Left lobe of liver (tissue), 2 donors: ENCODE measurements at regions not wholly inside any gene's neighbourhood (a gene's known extent, or its start where the extent isn't known, plus 50 kb on each side); places are given as distances from the start of the nearest gene placed in this dataset.
"Not testable (repeated sequence)": the region's sequence is repeated elsewhere in the genome, so short reads cannot be mapped to it uniquely, and the experiment has no call there.

ENCODE experiments used
- ATAC-seq: fragments of 200-7000 bp; cut with Tn5 transposase; one replicate; pipeline ENCODE4 v1.9.1; 2020; ENCODE audit warnings: mild to moderate bottlenecking, moderate library complexity
- DNase-seq: peaks from one replicate; pipeline ENCODE4 v3.0.0-alpha.2; 2020; ENCODE audit warnings: low spot score
- donor health status: DM: no; HTN: no; CAD: no; lungs with moderate emphysema.
- donor health status: DM: no; HTN: yes; CAD: no.

GRCh38 chr3:10653866-10654611 lies 148.7 kb upstream of the ATP2B2 start:
- ATAC-seq (no peak), DNase-seq (peak; percentile 2)

- peak; percentile 12 for DNase-seq
- ATAC-seq, result no peak
These were observed 149.7 kb upstream of the ATP2B2 start for GRCh38 chr3:10655105-10655504.

- DNase-seq, result peak; percentile 16
- ATAC-seq, result not testable (repeated sequence)
These were observed 152.0 kb upstream of the ATP2B2 start for GRCh38 chr3:10657339-10657738.

DNA sequence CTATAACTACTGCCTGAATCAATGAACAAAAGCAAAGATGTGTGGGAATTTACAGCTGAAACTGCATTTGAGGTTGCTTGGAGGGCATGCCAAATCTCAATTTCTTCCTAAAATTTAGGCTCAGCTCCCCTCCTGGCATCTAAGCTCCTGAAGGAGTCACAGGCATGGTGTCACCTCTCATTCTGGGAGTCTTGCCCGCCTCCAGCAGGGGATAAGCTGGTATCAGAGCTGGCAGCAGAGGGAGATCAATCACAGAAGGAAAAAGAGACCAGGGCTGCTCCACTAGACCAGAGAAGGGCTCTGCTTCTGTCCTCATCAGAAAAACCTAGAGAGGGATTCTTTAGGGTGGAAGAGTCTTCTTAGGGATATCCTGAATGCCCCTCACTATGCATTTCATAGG lies 150.4 kb upstream of the SLC6A11 start:
- DNase-seq (peak; percentile 41), ATAC-seq (peak; percentile 52)

DNA sequence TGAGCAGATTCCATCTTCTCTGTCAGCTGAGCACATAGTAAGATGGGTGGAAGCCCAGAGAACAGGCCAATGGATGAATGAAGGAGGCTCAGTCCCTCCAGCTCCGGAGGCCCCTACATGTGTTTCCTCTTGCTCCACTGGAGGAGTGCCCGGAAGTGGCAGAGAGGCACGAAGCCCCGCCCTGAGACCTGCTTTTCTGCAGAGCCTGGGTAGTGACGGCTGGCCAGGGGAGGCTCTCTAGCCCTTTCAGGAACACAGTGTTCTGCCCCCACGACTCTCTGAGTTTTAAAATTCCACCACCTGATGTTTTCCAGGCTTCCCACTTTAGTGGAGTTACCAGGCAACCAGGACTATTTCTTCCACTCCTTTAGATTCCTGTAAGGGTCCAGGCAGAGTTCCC lies 149.4 kb upstream of the SLC6A11 start:
- ATAC-seq (no peak), DNase-seq (no peak)

- ATAC-seq (no peak), DNase-seq (no peak)
These were observed 148.8 kb upstream of the SLC6A11 start for GRCh38 chr3:10667269-10667668.

GRCh38 chr3:10667901-10668476 lies 148.0 kb upstream of the SLC6A11 start:
- ATAC-seq, result no peak
- DNase-seq, result no peak

DNA sequence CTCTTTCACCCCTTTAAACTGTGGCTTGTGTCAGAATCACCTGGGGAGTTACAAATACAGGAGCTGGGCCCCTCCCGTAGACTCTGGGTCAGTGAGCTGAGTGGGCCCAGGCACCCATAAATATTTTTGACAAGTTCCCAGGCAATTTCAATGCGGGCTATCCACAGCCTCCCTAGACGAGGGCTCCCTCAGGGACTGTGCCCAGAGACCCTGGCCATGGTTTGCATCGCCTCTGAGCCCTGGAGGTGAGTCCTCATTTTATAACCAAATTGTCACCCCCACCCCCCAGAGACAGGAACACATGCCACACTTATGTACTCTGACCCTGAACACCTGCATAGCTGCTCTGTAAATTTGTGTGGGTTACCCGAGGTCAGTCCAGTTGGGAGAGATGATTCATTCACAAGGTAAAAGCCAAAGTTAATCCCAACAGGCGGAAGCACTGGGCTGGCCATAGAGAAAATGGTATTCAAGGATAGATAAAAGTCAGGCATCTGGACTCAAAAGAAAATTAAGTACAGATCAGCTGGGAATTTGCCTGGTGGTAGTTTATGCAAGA lies 146.5 kb upstream of the SLC6A11 start:
- ATAC-seq, result peak; percentile 94
- DNase-seq, result peak; percentile 61

DNA sequence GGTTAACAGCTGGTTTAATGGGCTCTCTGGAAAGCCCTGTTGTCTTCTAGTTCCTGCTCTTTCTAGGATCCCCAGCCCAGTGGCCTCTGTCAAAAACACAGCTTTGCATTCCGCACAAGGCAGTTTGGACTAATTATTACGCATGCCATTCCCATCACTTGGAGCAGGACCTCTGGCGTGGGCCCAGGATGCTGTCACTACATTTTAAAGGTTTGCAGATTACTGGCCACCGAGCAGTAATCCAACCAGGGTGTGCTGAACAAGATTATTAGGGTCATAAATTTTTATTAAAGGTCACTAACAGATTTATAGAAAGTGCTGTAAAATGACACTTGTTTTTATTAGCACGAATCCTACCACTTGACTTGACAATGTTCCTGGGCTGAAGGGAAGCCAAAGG lies 143.6 kb upstream of the SLC6A11 start:
- DNase-seq, result no peak
- ATAC-seq, result no peak

DNA sequence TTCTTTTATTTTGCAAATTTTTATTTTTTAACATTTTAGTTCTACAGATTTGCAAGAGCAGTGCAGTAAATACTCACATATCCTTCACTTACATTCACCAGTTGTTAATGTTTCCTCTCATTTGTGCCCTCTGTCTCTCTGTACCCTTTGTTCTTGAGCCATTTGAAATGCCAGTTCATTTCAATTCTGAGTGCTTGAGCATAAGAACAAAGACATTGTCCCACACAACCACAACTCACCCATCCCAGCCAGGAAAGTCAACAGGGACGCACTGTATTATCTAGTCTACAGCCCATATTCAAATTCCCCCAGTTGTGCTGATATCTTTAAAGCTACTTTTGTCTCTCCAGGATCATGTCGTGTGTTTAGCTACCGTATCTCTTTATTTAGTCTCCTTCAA lies 141.4 kb upstream of the SLC6A11 start:
- ATAC-seq (no peak), DNase-seq (no peak)

GRCh38 chr3:10676905-10677304 lies 139.1 kb upstream of the SLC6A11 start:
- ATAC-seq, result peak; percentile 73
- no peak for DNase-seq

DNA sequence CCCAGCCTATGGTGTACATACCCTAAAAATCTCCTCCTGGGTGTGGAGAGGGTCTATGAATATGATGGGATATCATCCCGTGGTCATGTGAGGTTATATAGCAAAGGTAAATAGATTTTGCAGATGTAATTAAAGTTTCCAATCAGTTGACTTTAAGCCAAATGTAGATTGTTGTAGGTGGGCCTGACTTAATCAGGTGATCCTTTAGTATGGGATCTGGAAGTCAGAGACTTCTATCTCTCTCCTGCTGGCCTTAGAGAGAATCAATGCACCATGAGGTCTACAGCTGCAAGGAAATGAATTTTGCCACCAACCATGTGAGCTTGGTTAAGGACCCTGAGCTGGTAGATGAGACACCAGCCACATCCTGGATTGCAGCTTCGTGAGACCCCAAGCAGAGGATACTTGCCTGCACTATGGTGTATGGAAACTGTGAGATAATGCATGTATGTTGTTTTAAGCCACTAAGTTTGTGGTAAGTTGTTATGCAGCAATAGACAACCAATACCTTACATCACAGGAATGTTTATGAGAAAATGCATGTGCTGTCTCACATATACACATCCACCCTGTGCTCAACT lies 137.1 kb upstream of the SLC6A11 start:
- ATAC-seq, result no peak
- no peak for DNase-seq

DNA sequence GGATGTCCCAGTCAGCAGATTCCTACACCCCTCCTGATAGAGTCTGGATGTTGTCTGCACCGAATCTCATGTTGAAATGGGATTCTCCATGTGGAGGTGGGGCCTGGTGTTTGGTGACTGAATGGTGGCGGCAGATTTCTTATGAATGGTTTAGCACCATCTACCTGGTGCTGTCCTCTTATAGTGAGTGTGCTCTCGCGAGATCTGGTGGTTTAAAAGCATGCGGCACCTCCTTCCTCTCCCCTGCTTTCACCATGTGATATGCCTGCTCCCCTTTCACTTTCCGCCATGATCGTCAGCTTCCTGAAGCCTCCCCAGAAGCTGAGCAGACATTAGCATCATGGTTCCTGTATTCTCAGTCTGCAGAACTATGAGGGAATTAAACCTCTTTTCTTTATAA lies 135.2 kb upstream of the SLC6A11 start:
- no peak for DNase-seq
- ATAC-seq, result no peak

DNA sequence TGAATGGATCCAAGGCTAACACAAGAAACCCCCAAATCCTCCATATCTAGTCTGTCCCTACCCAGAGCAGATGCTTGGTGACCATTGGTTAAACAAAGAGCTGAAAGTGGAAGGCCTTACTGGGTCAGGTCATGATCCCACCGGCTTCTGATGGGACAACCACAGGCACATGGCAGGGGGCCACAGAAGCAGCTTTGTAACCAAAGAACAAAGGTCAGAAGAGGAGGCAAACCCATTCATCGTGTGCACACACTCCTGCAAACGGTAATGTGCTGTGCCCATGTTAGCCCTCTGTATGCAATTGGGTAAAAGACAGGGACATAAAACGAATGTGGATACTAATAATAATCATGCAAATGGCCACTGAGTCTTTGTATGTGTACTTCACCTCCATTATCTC lies 133.3 kb upstream of the SLC6A11 start:
- DNase-seq (peak; percentile 80), ATAC-seq (peak; percentile 95)

DNA sequence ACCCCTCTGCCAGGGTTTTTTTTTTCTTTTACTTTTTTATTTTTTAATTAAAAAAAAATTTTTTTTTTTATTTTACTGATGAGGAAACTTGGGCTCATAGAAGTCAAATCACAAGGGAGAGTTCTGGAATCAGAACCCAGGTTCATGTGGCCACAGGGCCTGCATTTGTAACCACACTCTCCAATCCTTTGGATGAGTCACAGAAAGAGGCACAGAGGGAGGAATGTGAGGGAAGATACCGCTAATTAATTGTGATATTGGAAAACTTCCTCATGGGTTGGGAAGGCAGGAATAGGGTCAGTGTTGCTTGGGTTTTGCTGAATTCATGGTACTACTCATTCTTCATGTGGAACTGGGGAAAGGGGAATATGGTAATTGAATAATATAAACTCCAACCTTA lies 132.9 kb upstream of the SLC6A11 start:
- no peak for DNase-seq
- no peak for ATAC-seq

GRCh38 chr3:10688126-10688525 lies 127.9 kb upstream of the SLC6A11 start:
- ATAC-seq, result no peak
- DNase-seq, result no peak

DNA sequence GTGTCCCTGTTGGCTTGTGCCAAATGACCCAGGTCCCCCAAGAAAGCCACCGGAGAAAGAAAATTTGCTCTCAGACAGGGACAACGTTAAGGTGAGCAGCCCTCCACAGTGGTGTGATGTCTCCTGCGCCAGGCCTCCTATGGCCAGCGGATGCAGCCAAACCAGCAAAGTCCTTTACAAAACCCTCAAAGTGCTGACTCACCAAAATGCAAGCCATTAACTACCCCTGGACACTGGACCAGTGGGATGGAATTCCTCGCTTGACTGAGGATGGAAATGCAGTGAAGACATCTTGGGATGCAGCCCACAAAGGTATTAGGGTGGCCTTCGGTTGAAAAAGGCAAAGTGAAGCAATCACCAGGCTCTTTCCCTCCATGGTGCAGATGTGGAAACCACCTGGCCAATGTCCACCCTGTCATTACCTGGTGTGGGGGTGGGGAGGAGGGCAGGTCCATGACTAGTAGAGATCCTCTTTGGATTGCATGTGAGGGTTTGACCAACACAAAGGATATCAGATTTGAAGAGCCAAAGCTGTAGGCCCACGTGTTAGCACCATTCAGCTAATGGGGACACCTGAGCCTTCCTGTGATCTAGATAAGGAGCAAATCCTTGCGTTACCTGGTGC lies 127.4 kb upstream of the SLC6A11 start:
- ATAC-seq (peak; percentile 84), DNase-seq (peak; percentile 83)

GRCh38 chr3:10692039-10692622 lies 123.9 kb upstream of the SLC6A11 start:
- DNase-seq, result no peak
- ATAC-seq, result peak; percentile 72

DNA sequence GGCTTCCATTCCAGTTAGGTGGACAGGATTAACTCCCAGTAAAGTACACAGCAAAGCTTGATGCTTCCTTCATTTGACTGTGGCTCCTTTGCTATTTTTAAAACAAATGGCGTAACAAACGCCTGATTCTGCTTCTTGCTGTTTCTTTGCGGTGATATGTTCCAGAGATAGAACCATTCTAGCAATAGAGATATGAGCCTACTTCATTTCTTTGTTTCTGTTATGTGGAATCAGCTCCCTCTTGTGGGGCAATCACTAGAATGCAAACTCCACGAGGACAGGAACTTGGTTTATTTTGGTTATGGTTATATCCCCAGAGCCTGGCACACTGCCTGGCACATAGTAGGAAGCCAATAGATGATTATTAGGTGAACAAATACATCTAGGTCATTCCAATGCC lies 122.6 kb upstream of the SLC6A11 start:
- no peak for DNase-seq

GRCh38 chr3:10694179-10694578 lies 121.8 kb upstream of the SLC6A11 start:
- DNase-seq (no peak), ATAC-seq (no peak)

More for the DNA sequence above, 122.6 kb upstream of the SLC6A11 start:
- ATAC-seq, result peak; percentile 76

- not testable (repeated sequence) for ATAC-seq, DNase-seq
These were observed 120.8 kb upstream of the SLC6A11 start for GRCh38 chr3:10695186-10695585.
